PC-3 (cell line): ENCODE measurements at regions not wholly inside any gene's neighbourhood (a gene's known extent, or its start where the extent isn't known, plus 50 kb on each side); places are given as distances from the start of the nearest gene placed in this dataset.

Experiments
- ATAC-seq: fragments of 200-7000 bp; cut with Tn5 transposase; 2 replicates; pipeline ENCODE4 v1.9.1; 2020; ENCODE audit warnings: mild to moderate bottlenecking, moderate library complexity
- BruUV-seq: library from RNA; stranded (reverse); fragments of 400-500 nt; replicated peaks from 2 replicates; lab custom pipeline; 2021; lab: Mats Ljungman, UMichigan
- CTCF ChIA-PET: fragments of 300-600 bp; sonication (Branson Sonifier 250); formaldehyde crosslinking; loops from one replicate; lab custom pipeline; 2022; ENCODE audit warnings: antibody characterized with exemption; lab: Charles Lee
- POLR2A ChIA-PET: fragments of 300-600 bp; sonication (Branson Sonifier 250); formaldehyde crosslinking; loops from one replicate; lab custom pipeline; 2022; ENCODE audit warnings: antibody characterized with exemption; ENCODE audit not compliant: unreplicated experiment; lab: Charles Lee
- DNase-seq: peaks from one replicate; pipeline ENCODE4 v3.0.0-alpha.2; 2015
- H2AFZ ChIP-seq: fragments of 300-600 bp; sonication (generic); 2 replicates; pipeline ENCODE4 v1.6.0; 2016; ENCODE audit warnings: antibody characterized with exemption, low read length
- H3F3A ChIP-seq: fragments of 300-600 bp; sonication (generic); one replicate; pipeline ENCODE4 v1.6.0; 2017; ENCODE audit warnings: antibody characterized with exemption, low read length, control low read depth, mild to moderate bottlenecking; ENCODE audit not compliant: unreplicated experiment
- H3K27ac ChIP-seq: fragments of 300-600 bp; sonication (generic); 2 replicates; pipeline ENCODE4 v1.5.1; 2016; ENCODE audit warnings: mild to moderate bottlenecking, low read length
- H3K27me3 ChIP-seq: fragments of 300-600 bp; sonication (generic); 2 replicates; pipeline ENCODE4 v1.6.1; 2016; ENCODE audit warnings: low read length, mixed read lengths
- H3K36me3 ChIP-seq: fragments of 300-600 bp; sonication (generic); 2 replicates; pipeline ENCODE4 v1.6.1; 2016; ENCODE audit warnings: low read depth, mixed run types, low read length, mixed read lengths
- H3K4me1 ChIP-seq: fragments of 300-600 bp; sonication (generic); 2 replicates; pipeline ENCODE4 v1.5.1; 2016; ENCODE audit warnings: low read length; ENCODE audit not compliant: insufficient read depth
- H3K4me2 ChIP-seq: fragments of 300-600 bp; sonication (generic); 2 replicates; pipeline ENCODE4 v1.6.0; 2016; ENCODE audit warnings: low read length
- H3K4me3 ChIP-seq: fragments of 300-600 bp; sonication (generic); 2 replicates; pipeline ENCODE4 v1.5.1; 2016; ENCODE audit warnings: mild to moderate bottlenecking, low read length, mixed read lengths
- H3K79me2 ChIP-seq: fragments of 300-600 bp; sonication (generic); 2 replicates; pipeline ENCODE4 v1.6.1; 2017; ENCODE audit warnings: low read length, mixed read lengths
- H3K9ac ChIP-seq: fragments of 300-600 bp; sonication (generic); 2 replicates; pipeline ENCODE4 v1.6.0; 2016; ENCODE audit warnings: mild to moderate bottlenecking, low read length
- H3K9me2 ChIP-seq: fragments of 300-600 bp; sonication (generic); replicated peaks from 2 replicates; pipeline ENCODE4 v1.6.1; 2016; ENCODE audit warnings: mixed run types, low read length, mixed read lengths
- H3K9me3 ChIP-seq: fragments of 300-600 bp; sonication (generic); 2 replicates; pipeline ENCODE4 v1.6.1; 2016; ENCODE audit warnings: low read length, mixed read lengths
- H4K20me1 ChIP-seq: fragments of 300-600 bp; sonication (generic); 2 replicates; pipeline ENCODE4 v1.6.1; 2016; ENCODE audit warnings: low read length, mixed read lengths
- CTCF ChIP-seq: fragments of 300-600 bp; sonication (generic); conservative IDR thresholded peaks from 2 replicates; pipeline ENCODE4 v1.5.1; 2017; ENCODE audit warnings: antibody characterized with exemption, low read depth, mild to moderate bottlenecking, low read length
- EZH2 ChIP-seq: fragments of 300-600 bp; sonication (generic); IDR thresholded peaks from one replicate; pipeline ENCODE4 v1.6.1; 2017; ENCODE audit warnings: antibody characterized with exemption, mild to moderate bottlenecking, low read length; ENCODE audit not compliant: unreplicated experiment
- EZH2phosphoT487 ChIP-seq: fragments of 300-600 bp; sonication (generic); IDR thresholded peaks from 2 replicates; pipeline ENCODE4 v1.6.1; 2018; ENCODE audit warnings: mild to moderate bottlenecking, antibody characterized with exemption, low read length, borderline replicate concordance
- intact Hi-C: fragments of 100-400 bp; cut with micrococcal nuclease; formaldehyde crosslinking; loops from 2 replicates; pipeline ENCODE4 v1.9.0; 2023

- Histone ChIP-seq H3K27me3 (no peaks in the 10 kb centered on the region), H3K9me2 (no peaks in the 10 kb centered on the region), H3K4me2 (no peak overlapping the region), H3K4me3 (no peak overlapping the region), H3K36me3 (no peaks in the 10 kb centered on the region), H4K20me1 (no peaks in the 10 kb centered on the region), H3F3A (no peaks in the 10 kb centered on the region), H2AFZ (no peak overlapping the region), H3K27ac (no peak overlapping the region), H3K9ac (no peak overlapping the region), H3K79me2 (no peaks in the 10 kb centered on the region), H3K9me3 (no peaks in the 10 kb centered on the region), H3K4me1 (no peaks in the 10 kb centered on the region)
- TF ChIP-seq EZH2 (no peak), CTCF (no peak), EZH2phosphoT487 (no peak)
- ATAC-seq (no peak), DNase-seq (no peak)
- ChIA-PET POLR2A (no interaction called here), CTCF (no interaction called here)
- intact Hi-C loops: no loop called here
- BruUV-seq: no TSS peak
These were observed 641.6 kb upstream of the ADGRL4 start for GRCh38 chr1:79648126-79648525.

GRCh38 chr1:79646880-79647279 lies 640.4 kb upstream of the ADGRL4 start:
- no peaks in the 10 kb centered on the region for H3K9me2 ChIP-seq
- DNase-seq: no peak
- H3K4me1 ChIP-seq: no peaks in the 10 kb centered on the region
- H3K9me3 ChIP-seq: no peaks in the 10 kb centered on the region
- CTCF ChIA-PET: no interaction called here
- POLR2A ChIA-PET: no interaction called here
- no peak overlapping the region for H3K27ac ChIP-seq
- TF ChIP-seq EZH2phosphoT487 (no peak), EZH2 (no peak), CTCF (no peak)
- ATAC-seq: no peak
- intact Hi-C loops: no loop called here
- H4K20me1 ChIP-seq: no peaks in the 10 kb centered on the region
- no peak overlapping the region for H3K9ac ChIP-seq
- no TSS peak for BruUV-seq
- no peak overlapping the region for H3K4me2 ChIP-seq
- H3F3A ChIP-seq: no peaks in the 10 kb centered on the region
- H3K27me3 ChIP-seq: no peaks in the 10 kb centered on the region
- H3K36me3 ChIP-seq: no peaks in the 10 kb centered on the region
- H2AFZ ChIP-seq: no peak overlapping the region
- no peak overlapping the region for H3K4me3 ChIP-seq
- H3K79me2 ChIP-seq: no peaks in the 10 kb centered on the region

- no peak overlapping the region for H3K9ac ChIP-seq
- ChIA-PET POLR2A (no interaction called here), CTCF (no interaction called here)
- H2AFZ ChIP-seq: no peak overlapping the region
- no peaks in the 10 kb centered on the region for H3K27me3 ChIP-seq
- no peaks in the 10 kb centered on the region for H3K9me3 ChIP-seq
- H3K9me2 ChIP-seq: no peaks in the 10 kb centered on the region
- ATAC-seq (no peak), DNase-seq (no peak)
- H3K4me3 ChIP-seq: no peak overlapping the region
- H3K27ac ChIP-seq: no peak overlapping the region
- intact Hi-C loops: no loop called here
- H3K4me1 ChIP-seq: peaks cover 7% of the 10 kb centered on the region
- H3K79me2 ChIP-seq: no peaks in the 10 kb centered on the region
- BruUV-seq: no TSS peak
- no peaks in the 10 kb centered on the region for H4K20me1 ChIP-seq
- H3F3A ChIP-seq: no peaks in the 10 kb centered on the region
- no peaks in the 10 kb centered on the region for H3K36me3 ChIP-seq
- TF ChIP-seq EZH2 (no peak), CTCF (no peak), EZH2phosphoT487 (no peak)
- no peak overlapping the region for H3K4me2 ChIP-seq
These were observed 631.9 kb upstream of the ADGRL4 start for GRCh38 chr1:79638382-79638781.
